ENCODE measurements at regions not wholly inside any gene's neighbourhood (a gene's known extent, or its start where the extent isn't known, plus 50 kb on each side); places are given as distances from the start of the nearest gene placed in this dataset.

DNA sequence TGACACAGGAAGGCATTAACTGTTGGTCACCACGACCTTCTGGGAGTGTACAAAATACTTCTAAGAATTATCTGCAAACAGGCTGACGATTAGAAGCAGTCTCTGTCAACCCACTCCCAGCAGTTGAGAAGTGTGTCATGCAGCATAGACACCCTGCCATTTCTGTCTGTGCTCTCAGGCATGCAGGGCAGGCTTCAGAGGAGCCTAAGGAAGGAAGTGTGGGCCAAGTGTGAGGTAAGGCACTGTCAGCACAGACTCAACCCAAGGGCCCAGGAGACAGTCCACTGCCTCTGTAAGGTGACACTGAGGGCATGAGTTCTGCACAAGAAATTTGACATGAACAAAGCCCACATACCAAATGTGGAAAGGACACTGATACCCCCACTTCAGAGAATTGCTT, 109.0 kb upstream of the VIPR2 start:
- no peak for DNase-seq

DNA sequence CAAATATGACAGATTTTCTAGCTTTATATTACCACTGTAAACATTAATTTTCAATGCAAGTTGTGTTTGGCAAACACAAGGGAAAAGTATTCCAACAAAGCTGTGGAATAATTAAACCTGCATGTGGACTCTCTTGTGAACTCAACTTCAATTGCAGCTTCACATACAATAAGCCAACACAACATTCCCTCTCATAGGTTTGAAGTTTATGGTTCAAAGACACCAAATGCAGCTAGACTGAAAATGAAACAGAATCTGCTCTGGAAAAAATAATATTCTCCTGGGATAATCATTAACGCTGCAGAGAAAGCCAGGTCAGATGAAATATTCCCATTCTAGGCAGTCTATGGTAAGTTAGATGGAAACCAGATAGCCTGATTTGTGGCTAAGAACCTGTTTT, 105.8 kb upstream of the VIPR2 start:
- no peak for DNase-seq

DNA sequence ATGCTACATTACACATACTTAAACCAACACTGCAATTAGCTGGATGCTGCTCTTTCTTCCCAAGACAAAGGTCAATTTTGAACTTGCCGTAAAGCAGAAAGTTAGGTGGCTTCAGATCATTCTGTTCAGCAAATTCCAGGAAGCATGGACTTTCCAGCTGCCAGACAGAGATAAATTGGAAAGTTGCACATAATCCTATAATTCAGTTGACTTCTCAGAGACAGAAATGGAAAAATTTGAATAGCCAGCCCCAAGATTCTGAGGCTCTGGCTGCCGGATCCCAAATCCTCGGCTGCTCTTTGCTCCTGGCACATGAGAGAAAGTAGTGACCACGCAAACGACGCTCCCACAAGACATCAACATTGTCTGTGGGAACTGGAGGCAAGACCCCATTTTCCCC, 105.0 kb upstream of the VIPR2 start:
- DNase-seq: no peak

DNA sequence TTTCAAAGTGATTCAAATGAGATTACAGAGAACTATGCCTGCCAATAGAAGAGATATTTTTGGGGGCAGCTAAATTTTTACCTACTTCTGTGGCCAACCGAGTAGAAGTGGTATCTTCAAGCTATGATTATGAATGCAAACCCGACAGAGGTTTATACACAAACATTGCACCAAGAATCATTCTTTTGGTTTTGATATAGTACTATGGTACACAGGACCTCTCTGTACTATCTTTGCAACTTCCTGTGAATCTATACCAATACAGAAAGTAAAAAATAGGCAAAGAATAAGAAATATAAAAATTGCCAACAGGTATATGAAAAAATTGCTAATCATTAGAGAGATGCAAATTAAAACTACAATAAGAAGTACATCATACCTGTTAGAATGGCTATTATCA, 103.2 kb upstream of the VIPR2 start:
- no peak for DNase-seq

DNA sequence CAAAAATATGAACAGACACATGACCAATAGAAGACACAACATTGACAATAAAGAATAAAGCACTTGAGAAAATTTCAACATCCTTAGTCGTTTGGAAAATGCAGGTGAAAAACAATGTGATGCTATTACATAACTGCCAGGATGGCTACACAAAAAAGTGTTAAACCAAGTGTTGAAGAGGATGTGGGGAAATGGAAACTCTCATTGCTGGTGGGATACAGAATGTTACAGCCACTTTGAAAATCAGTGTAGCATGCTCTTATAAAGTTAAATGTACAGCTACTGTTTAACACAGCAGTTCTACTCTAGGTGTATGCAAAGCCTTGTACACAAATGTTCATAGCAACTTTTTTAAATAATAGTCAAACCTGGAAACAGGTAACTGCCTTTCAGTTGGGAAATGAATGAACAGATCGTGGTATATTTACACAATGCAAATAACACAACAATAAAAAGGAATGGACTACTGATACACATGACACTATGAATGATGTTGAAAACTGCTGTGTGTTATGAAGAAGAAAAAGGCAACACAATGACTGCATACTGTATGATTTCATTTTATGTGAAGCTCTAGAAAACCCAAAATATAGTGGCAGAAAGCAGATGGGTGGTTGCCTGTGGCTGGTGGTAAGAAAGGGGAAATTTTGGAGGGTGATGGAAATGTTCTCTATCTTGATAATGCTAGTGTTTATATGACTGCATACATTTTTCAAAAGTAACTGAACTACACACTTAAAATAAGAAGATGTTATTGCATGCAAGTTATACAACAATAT, 102.2 kb upstream of the VIPR2 start:
- DNase-seq: no peak

DNA sequence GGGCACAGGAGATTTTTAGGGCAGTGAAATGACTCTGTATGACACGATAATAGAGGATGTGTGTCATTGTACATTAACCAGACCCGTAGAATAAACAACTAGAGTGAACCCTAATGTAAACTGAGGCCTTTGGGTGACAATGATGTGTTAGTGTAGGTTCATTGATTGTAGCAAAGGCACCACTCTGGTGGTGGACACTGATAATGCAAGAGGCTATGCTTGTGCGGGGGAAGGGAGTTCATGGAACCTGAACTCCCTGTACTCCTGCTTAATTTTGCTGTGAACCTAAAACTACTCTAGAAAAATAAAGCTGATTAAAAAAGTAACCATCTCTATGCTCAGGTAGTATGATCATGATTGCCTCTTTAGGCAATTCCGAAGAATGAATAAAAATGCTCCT, 96.3 kb upstream of the VIPR2 start:
- DNase-seq: no peak

DNA sequence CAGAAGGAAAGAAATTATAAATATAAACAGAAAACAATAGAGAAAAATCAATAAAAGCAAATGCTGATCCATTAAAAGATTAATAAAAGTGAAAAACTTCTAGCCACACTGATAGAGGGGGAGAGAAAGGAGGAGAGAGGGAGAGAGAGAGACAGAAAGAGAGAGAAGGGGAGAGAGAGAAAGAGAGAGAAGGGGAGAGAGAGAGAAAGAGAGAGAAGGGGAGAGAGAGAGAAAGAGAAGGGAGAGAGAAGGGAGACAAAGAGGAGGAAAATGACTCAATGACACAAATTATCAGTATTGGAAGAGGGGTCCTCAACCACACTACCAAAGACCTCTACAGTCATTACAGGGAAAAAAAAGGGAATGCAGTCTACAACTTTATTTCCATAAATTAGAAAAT, 94.4 kb upstream of the VIPR2 start:
- no peak for DNase-seq

DNA sequence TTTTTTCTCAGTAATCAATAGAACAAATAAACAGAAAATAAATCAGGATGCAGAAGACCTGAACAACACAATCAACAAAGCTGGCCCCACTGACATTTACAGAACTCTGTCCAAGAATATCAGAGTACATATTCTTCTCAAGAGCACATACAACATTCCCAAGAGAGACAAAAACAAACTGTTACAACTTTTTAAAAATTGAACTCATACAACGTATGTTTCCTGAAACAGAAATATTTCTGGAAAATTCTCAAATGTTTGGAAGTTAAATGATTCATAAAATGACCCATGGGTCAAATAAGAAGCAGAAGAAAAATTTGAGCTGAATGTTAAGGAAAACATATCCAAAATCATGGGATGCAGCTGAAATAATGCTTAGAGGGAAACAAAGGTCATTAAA, 93.9 kb upstream of the VIPR2 start:
- DNase-seq: no peak

DNA sequence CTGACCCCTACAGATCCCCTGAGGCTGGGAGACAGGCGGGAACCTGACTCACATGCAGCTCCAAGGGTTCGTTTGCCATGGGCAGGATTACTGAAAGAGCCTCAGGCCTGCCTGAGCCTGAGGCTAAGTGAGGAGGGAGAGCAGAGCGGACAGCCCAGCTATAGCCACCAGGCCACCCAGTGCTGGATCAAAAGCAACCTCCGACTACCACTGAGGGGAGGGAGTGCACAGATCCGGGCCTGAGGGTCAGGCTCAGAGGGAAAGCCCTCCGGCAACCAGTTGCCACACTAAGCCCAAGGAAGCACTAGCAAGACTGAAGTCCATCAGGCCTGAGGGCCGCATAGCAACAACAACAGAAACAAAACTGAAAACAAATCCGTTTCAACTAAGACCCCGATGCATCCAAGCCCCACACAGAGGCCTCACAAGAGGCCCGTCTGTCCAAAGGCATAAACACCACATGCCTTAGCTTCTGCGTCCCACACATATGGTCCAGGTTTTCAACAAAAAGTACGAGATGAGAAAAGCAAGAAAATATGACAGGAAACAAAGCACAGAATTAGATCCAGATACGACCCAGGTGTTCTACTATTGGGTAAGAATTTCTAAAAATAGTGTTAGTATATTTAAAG, 92.5 kb upstream of the VIPR2 start:
- DNase-seq: no peak

DNA sequence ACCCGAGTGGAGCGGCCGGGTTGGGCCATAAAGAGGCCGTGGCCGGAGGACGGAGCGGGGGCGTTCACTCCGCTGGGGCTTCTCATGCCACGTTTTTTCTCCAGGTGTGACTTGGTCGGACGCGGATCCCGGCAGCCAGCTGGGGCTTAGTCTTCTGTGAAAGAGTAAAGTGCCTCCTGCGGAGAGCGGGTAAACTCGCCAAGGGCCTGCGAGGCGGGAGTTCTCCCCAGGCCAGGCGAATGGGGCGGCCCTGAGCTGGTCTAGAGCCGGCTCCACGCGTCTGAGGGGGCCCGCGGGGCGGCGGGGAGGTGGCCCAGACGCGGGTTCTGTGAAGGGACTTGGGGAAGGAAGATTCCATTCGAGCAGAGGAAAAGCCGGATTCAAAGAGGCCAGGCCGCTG, 86.3 kb upstream of the VIPR2 start:
- DNase-seq: no peak

DNA sequence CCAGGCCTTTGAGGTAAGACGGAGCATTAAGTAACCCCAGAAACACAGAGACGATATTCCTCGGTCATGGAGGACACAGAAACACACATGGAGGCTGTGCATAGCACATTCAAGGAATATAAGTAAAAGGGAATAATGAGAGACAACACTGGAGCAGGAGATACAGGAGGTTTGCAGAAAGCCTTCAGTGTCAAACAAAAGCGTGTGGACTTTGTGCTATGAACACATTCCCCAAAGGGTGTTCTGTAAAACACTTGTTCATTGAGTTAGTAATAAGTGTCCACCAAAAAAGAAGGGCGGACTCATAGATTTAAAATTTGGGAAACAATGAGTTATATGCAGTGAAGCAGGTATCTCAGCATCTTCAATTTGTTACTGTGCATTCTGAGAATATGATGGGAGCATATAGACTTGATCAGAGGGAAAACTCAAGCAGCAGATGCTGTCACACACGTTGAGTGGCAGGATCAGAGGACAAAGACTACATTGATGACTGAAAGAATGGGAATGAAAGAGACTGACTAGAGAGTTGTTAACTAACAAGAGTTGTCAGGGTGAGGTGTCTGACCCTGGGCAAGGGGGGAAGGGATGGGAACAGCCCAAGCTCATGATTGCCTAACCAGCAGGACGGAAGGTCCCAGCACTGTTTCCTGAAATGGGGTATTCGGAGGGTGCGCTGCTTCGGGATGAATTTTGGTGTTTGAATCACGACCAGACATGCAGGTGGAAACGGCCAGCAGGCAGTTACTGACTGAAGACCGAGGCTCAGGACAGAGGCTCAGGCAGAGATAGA, 85.2 kb upstream of the VIPR2 start:
- no peak for DNase-seq

DNA sequence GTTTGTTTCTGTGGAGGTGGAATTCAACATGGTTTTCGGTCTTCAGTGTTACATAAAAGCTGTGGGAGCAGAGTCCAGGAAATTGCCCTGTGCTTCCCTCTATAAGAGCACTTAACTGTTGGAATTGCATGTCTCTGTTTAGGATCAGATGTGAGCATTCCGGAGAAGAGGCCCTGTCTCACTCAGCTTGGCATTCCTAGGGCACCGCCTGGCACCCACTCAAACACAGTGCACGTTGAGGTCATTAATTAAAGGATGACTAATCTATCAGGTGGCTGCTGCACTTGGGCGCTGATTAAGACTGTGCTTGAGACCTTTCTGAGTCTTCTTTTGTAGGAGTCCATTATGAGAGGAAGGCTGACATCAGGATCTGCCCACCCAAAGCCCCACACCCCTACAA, 82.8 kb upstream of the VIPR2 start:
- DNase-seq: no peak

DNA sequence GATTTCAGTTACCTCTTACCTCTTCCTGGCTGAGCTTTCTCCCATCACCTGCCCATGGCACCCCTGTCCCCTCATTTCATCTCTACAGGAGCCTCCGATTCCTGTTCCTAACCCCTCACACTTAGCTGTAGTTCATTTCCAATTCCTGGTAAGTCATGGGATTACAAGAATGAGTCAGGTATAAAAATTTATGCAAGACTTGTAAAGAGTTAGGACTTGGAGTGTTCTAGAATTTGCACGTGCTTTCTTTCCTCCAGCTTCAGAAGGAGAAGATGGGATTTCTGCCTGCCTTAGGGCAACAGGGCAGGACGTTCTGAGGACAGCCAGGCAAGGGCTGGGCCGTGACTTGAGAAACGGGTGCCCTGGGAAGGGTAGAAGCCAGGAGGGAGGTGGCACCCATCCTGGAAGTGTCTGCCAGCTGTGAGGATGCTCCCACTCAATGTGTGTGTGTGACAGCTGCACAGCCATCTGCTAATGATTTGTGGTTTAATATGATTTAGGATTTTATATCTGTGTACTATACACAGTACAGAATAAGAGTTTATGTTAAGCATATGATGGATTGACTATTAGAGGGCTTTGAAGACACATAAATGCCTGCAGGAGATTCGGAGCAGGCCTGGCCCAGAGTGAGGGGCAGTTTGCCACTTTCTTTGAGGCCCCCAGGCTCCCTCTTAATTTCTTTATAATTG, 81.5 kb upstream of the VIPR2 start:
- DNase-seq: no peak

DNA sequence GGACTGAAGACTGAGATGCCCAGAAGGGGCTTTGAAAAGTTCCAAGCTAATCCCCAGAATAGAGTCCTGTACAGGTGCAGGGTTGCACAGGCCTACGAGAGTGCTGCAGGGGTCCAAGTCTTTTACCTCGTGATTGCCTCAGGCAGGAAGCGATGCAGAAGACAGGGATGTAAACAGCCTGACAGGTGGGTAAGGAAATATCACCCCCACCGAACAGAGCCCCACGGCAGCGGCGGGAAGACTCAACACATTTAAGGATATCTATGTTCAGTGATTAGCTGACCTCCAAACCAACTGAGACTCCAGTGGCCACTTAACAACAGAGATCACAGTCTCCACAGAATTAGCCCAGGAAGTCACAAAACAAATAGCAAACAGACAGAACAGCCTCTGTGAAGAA, 73.9 kb upstream of the VIPR2 start:
- no peak for DNase-seq

DNA sequence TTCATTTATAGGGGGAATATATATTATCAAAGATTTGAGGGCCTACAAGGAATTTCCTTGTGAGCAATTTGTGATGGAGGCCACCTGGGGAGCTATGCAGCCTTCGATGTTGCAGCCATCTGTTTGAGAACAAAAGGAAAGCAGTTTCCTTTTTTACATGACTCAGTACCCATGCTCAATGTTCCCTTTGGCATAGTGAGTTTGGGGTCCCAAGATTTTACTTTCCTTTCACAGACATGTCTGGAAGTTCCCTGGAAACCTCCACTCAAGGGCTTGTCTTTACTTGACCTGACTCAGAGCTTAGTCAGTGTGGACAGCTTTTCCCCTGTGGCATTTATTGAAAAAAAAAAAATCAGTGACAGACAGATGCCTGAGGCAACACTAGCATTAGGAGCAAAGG, 73.5 kb upstream of the VIPR2 start:
- DNase-seq: no peak

DNA sequence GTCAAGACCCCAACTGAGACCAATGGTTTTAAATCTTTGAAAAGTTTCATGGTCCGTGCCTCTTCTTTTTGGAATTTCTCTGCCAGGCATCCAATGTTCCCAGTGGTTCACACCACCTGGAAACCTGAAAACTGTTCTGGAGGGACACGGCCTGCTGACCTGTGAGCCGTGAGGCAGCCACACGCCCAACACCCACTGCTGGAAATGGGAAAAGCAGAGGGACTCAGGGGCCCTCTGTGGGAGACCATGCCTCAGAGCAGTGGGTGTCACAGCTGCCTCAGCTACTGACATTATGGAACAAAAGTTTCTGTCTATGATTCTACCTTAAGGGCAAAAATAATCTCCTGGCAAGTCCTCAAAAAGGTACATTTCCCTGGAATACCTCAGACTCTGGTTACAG, 70.4 kb upstream of the VIPR2 start:
- no peak for DNase-seq

DNA sequence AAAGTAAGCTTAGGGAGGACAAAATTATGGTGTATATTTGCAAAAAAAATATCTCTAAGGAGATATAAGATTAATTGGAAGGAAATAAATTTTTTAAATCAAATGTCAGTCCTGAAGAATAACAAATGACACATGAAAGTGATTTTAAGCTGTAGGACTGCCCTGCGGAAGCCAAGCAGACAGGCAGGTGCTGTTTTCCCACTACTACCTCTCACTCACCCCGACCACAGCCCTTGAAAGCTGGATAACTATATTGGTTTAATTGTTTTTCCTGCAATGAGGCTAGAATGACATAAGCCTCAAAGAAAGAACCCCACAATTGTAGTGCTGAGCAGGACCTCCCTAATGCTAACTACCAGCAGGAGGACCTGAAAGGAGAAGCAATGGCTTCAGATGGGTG, 68.6 kb upstream of the VIPR2 start:
- no peak for DNase-seq

DNA sequence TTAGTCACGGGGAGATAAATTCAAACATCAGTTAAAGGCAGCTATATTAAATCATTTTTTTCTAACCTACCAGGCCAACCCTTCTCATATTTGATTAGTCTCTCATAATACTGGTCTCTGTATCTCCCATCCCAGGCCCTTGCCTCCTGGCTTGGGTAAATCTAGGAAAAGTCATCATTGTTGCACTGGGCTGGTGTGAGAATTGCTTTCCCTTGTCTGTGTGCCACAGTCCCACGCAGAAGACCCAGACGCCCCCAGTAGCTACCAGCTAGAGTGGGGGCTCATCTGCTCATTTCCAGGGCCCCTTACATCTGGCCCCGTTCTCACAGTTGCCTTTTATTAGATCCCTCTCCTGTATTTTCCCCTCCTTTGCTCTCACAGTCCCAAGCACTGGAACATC, 67.6 kb upstream of the VIPR2 start:
- DNase-seq: no peak

DNA sequence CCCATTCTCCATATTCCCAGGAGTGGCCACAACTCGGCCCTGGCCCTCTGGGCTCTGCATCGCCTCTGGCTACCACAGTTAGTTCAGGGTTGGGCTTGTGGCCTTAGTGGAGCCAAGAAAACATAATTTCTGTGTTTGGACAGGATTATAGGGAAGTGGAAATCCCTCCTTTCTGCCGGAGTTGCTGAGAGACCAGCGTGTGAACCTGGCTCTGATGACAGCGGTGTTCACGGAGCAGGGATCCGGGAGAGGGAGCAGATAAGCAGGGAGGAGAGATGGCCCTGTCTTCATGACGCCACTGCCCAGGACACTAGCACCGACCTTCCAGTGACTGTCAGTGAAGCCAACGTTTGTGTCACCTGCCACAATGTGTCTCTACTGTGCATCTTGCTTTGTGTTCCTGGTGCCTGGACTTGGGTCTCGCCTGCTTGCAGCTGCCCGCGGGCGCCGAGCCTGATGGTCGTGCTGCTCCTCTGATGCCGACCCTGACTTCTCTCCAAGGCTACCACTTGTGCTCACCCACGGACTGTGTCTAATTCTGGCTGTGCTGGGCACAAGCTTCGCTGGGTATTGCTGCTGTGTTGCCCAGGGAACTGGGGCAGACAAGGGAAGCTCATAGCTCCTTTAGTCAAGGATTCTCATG, 67.0 kb upstream of the VIPR2 start:
- DNase-seq: no peak

DNA sequence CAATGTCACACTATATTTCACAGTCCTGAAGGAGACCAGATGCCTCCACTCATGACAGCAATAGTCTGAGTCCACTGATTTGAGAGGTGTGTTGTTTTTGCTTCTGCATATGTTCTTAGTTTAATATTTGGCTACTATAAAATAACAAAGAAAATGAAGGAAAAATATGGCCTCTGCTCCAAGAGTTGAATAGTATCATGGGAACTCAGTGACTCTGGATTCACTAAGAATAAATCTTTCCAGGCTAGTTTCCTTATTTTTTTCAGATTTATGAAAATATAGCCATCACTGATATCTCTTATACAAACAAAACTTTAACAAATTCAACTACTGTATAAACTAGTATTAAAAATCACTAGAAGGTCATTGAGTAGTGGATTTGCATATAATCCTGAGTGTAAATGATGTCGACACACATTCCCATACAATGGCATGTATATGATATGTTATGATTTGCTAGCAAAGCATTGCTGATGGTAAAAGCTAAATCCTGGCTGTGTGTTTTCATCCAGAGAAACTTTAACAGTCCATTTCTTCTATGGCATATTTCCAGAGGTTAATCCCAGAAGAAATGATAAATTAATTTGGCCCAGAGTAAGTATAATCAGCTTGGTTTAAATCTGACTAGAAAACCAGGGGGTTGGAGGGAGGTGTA, 66.0 kb upstream of the VIPR2 start:
- DNase-seq: no peak

DNA sequence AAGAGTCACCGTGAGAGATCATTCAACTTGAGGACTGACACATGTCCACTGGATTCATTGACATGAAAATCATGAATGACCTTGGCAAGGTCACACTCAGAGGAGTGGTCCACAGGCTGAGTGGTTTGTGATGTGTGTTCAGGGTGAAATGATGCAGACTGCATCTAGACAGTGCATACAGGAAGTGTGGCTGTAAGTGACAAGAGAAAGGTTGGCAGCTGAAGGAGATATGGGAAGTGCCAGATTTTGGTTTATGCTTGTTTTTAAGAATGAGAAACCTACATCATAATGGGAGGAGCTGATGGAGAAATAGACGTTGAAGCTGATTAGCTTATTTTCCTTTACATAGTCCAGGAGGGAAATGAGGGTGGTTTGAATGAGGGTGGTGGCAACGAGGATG, 64.8 kb upstream of the VIPR2 start:
- no peak for DNase-seq

DNA sequence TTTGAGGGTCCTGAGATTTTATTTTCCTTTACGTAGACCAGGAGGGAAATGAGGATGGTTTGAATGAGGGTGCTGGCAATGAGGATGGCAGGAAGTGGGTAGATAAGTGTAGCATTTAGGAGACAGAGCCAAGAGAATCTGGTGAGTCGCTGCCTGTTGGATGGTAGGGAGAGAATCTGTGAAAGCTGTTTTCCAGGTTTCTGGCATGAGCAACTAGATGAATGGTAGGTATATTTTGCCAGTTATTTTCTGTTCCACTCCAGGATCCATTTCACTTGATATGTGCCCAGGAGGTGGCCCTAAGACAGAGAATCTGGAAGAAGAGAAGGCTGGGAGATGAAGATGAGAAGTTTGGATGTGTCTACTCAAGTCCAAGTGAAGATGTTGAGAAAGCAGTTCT, 63.3 kb upstream of the VIPR2 start:
- DNase-seq: no peak

DNA sequence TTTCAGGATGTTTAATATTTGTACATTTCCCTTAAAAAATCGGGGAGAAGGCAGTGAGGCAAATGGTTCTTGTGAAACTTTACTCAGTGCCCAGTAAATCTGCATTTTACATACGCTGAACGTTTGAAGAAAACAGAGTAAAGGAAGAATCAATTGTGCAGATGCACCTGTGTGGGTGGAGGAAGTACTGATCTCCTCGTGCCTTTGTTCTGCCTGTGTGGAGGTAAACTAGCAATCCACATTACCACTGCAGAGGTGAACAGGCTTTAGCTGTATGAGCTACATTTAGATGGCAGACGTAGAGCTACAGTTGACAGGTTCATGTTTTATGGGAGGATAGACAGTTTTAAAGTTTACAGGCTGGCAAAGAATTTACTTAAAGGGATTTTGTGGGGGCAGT, 62.7 kb upstream of the VIPR2 start:
- DNase-seq: no peak
